HEK293 (cell line): ENCODE measurements at regions not wholly inside any gene's neighbourhood (a gene's known extent, or its start where the extent isn't known, plus 50 kb on each side); places are given as distances from the start of the nearest gene placed in this dataset.

ENCODE experiments used
- CTCF ChIP-seq: fragments of 450-650 bp; formaldehyde crosslinking; IDR thresholded peaks from 2 replicates; pipeline ENCODE4 v1.5.1; 2016; ENCODE audit warnings: missing biosample characterization, missing genetic modification characterization
- EGR2 ChIP-seq: fragments of 450-650 bp; formaldehyde crosslinking; IDR thresholded peaks from 2 replicates; pipeline ENCODE4 v1.5.1; 2016; ENCODE audit warnings: low read depth, missing biosample characterization, missing genetic modification characterization
- RBAK ChIP-seq: fragments of 450-650 bp; formaldehyde crosslinking; IDR thresholded peaks from 2 replicates; pipeline ENCODE4 v1.5.1; 2016; ENCODE audit warnings: missing biosample characterization, missing genetic modification characterization
- SCRT1 ChIP-seq: fragments of 450-650 bp; formaldehyde crosslinking; IDR thresholded peaks from 2 replicates; pipeline ENCODE4 v1.5.1; 2016; ENCODE audit warnings: missing biosample characterization, missing genetic modification characterization, borderline replicate concordance
- TSHZ1 ChIP-seq: fragments of 450-650 bp; formaldehyde crosslinking; IDR thresholded peaks from 2 replicates; pipeline ENCODE4 v1.5.1; 2016; ENCODE audit warnings: missing biosample characterization, missing genetic modification characterization, borderline replicate concordance
- ZFP69B ChIP-seq: fragments of 450-650 bp; formaldehyde crosslinking; IDR thresholded peaks from 2 replicates; pipeline ENCODE4 v1.5.1; 2016; ENCODE audit warnings: missing biosample characterization, missing genetic modification characterization
- ZNF138 ChIP-seq: fragments of 450-650 bp; formaldehyde crosslinking; IDR thresholded peaks from 2 replicates; pipeline ENCODE4 v1.5.1; 2016; ENCODE audit warnings: missing biosample characterization, missing genetic modification characterization, borderline replicate concordance
- ZNF175 ChIP-seq: fragments of 450-650 bp; formaldehyde crosslinking; IDR thresholded peaks from 2 replicates; pipeline ENCODE4 v1.5.1; 2016; ENCODE audit warnings: missing biosample characterization, missing genetic modification characterization
- ZNF629 ChIP-seq: fragments of 450-650 bp; formaldehyde crosslinking; IDR thresholded peaks from 2 replicates; pipeline ENCODE4 v1.5.1; 2017; ENCODE audit warnings: missing biosample characterization, missing genetic modification characterization
- ZNF777 ChIP-seq: fragments of 450-650 bp; formaldehyde crosslinking; IDR thresholded peaks from 2 replicates; pipeline ENCODE4 v1.5.1; 2017; ENCODE audit warnings: missing biosample characterization, missing genetic modification characterization, borderline replicate concordance
- ZSCAN23 ChIP-seq: fragments of 450-650 bp; formaldehyde crosslinking; IDR thresholded peaks from 2 replicates; pipeline ENCODE4 v1.5.1; 2016; ENCODE audit warnings: missing biosample characterization, missing genetic modification characterization
- TF ChIP-seq, protein P1 (sequence below): fragments of 450-650 bp; IDR thresholded peaks from 2 replicates; pipeline ENCODE4 v1.5.1; 2018; ENCODE audit warnings: missing biosample characterization, mild to moderate bottlenecking, missing genetic modification characterization
- TF ChIP-seq, protein P2 (sequence below): fragments of 450-650 bp; formaldehyde crosslinking; IDR thresholded peaks from 2 replicates; pipeline ENCODE4 v1.5.1; 2016; ENCODE audit warnings: missing biosample characterization, missing genetic modification characterization

DNA sequence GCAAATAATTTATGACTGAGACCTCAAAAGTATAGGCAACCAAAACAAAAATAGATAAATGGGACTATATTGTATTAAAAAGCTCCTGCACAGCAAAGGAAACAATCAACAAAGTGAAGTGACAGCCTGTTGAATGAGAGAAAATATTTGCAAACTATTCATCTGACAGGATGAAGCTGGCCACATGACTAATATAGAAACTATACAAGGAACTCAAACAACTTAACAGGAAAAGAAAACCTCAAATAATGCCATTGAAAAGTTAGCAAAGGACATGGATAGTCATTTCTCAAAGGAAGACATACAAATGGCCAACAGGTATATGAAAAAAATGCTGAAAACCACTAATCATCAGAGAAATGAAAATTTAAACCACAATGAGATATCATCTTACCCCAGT is 245.1 kb downstream of the STK31 start:
- TF ChIP-seq CTCF (tag by site-specific recombination): no peak
- no peak for TF ChIP-seq ZNF777 (tag by site-specific recombination)
- no peak for TF ChIP-seq ZNF629 (tag by site-specific recombination)
- no peak for TF ChIP-seq ZSCAN23
- TF ChIP-seq, protein P1, sequence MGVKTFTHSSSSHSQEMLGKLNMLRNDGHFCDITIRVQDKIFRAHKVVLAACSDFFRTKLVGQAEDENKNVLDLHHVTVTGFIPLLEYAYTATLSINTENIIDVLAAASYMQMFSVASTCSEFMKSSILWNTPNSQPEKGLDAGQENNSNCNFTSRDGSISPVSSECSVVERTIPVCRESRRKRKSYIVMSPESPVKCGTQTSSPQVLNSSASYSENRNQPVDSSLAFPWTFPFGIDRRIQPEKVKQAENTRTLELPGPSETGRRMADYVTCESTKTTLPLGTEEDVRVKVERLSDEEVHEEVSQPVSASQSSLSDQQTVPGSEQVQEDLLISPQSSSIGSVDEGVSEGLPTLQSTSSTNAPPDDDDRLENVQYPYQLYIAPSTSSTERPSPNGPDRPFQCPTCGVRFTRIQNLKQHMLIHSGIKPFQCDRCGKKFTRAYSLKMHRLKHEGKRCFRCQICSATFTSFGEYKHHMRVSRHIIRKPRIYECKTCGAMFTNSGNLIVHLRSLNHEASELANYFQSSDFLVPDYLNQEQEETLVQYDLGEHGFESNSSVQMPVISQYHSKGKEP: no peak
- no peak for TF ChIP-seq ZNF138 (tag by site-specific recombination)
- TF ChIP-seq SCRT1 (tag by site-specific recombination): no peak
- TF ChIP-seq ZFP69B (tag by site-specific recombination): no peak
- no peak for TF ChIP-seq ZNF175 (tag by site-specific recombination)
- no peak for TF ChIP-seq RBAK
- TF ChIP-seq, protein P2, sequence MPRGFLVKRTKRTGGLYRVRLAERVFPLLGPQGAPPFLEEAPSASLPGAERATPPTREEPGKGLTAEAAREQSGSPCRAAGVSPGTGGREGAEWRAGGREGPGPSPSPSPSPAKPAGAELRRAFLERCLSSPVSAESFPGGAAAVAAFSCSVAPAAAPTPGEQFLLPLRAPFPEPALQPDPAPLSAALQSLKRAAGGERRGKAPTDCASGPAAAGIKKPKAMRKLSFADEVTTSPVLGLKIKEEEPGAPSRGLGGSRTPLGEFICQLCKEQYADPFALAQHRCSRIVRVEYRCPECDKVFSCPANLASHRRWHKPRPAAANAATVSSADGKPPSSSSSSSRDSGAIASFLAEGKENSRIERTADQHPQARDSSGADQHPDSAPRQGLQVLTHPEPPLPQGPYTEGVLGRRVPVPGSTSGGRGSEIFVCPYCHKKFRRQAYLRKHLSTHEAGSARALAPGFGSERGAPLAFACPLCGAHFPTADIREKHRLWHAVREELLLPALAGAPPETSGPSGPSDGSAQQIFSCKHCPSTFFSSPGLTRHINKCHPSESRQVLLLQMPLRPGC: no peak
- TF ChIP-seq EGR2 (tag by site-specific recombination): no peak
- no peak for TF ChIP-seq TSHZ1 (tag by site-specific recombination)
